ENCODE measurements at regions not wholly inside any gene's neighbourhood (a gene's known extent, or its start where the extent isn't known, plus 50 kb on each side); places are given as distances from the start of the nearest gene placed in this dataset.

DNA sequence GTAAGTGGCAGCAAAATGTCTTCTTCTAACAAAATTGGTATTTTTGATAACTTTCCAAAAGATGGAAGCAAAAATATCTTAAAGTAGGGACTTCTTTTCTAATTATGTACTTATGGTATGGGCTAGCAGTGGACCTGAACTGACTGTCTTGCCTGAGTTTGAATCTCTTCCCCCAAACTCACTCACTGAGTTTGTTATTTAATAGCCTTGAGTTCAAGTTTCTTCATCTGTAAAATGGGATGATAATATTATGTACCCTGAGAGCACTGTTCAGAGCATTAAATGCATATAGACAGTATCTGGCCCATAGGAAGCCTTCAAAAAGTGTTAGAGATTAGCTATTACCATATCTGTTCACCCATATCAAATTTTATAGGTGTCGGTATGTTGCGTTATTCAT is 210.4 kb upstream of the NUDT4 start (continued):
- TF ChIP-seq, protein P1, sequence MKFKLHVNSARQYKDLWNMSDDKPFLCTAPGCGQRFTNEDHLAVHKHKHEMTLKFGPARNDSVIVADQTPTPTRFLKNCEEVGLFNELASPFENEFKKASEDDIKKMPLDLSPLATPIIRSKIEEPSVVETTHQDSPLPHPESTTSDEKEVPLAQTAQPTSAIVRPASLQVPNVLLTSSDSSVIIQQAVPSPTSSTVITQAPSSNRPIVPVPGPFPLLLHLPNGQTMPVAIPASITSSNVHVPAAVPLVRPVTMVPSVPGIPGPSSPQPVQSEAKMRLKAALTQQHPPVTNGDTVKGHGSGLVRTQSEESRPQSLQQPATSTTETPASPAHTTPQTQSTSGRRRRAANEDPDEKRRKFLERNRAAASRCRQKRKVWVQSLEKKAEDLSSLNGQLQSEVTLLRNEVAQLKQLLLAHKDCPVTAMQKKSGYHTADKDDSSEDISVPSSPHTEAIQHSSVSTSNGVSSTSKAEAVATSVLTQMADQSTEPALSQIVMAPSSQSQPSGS (IDR thresholded peaks at IDR 0.05; ENCODE audit: low read length), result no peak
- no peak for TF ChIP-seq SRF (IDR thresholded peaks at IDR 0.05; ENCODE audit: low read depth, low read length)
- no peak for TF ChIP-seq SP4 (IDR thresholded peaks at IDR 0.05; ENCODE audit: low read length)
- TF ChIP-seq POLR2A (IDR thresholded peaks at IDR 0.05; ENCODE audit: control extremely low read depth in 1 of 2, low read depth in 2 of 2, low read length in 2 of 2), result no peak
- TF ChIP-seq, protein P2, sequence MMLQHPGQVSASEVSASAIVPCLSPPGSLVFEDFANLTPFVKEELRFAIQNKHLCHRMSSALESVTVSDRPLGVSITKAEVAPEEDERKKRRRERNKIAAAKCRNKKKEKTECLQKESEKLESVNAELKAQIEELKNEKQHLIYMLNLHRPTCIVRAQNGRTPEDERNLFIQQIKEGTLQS (IDR thresholded peaks at IDR 0.05; ENCODE audit: insufficient read depth, low read depth, low read length), result no peak
- TF ChIP-seq, protein P3, sequence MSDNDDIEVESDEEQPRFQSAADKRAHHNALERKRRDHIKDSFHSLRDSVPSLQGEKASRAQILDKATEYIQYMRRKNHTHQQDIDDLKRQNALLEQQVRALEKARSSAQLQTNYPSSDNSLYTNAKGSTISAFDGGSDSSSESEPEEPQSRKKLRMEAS (IDR thresholded peaks at IDR 0.05), result no peak
- no peak for TF ChIP-seq NANOG (IDR thresholded peaks at IDR 0.05; ENCODE audit: insufficient read depth, low read depth, low read length, poor library complexity, severe bottlenecking)
- TF ChIP-seq JUN (IDR thresholded peaks at IDR 0.05; ENCODE audit: low read depth, low read length), result no peak
- no peak for TF ChIP-seq BCL11A (IDR thresholded peaks at IDR 0.05; ENCODE audit: low read depth in 2 of 2, low read length in 2 of 2)
- no peak for TF ChIP-seq CBX5 (IDR thresholded peaks at IDR 0.05; ENCODE audit: low read depth, low read length)

All from H1 (cell line).